Central memory CD4-positive, alpha-beta T cell (primary cell): ENCODE measurements at regions not wholly inside any gene's neighbourhood (a gene's known extent, or its start where the extent isn't known, plus 50 kb on each side); places are given as distances from the start of the nearest gene placed in this dataset.

Source experiments
- DNase-seq: peaks from one replicate; pipeline ENCODE4 v3.0.0; 2022

DNA sequence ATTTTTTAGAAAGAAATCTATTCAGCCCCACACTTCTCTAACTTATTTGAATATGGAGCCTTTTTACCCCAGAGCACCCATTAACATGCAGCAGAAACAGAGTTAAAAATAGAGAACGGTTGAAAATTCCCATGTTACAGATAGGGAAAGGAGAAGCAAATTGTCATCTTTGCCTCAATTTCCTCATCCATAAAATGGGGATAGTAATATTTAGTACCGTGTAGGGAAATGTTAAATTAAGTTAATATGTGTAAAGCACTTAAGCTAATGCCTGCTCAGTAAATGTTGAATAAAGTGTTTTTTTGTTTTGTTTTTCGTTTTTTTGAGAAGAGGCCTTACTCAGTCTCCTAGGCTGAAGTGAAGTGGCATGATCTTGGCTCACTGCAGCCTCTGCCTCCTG, 50.3 kb downstream of the NAV1 start:
- no peak for DNase-seq

GRCh38 chr1:201590474-201590873, 51.5 kb downstream of the NAV1 start:
- DNase-seq, result no peak

DNA sequence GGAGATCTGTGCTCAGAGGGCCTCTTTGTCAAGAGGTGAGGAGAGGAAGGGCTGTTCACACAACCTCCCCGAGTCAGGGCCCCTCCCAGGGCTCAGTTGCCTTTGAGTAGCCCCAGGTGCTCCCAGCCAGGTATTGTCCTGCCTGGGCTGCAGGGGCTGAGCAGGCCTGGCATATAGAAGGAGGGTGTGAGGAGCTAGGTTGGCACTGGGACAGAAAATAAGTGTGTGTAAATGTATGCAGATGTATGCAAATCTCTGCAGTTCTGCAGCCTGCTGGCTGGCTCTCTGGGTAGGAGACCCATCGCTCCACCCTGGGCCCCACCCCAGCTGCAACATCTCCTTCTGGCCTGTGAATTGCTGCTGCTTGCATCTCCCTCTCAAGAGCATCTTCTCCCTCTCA, 52.4 kb downstream of the NAV1 start:
- no peak for DNase-seq

GRCh38 chr1:201591981-201592380, 53.1 kb downstream of the NAV1 start:
- no peak for DNase-seq

DNA sequence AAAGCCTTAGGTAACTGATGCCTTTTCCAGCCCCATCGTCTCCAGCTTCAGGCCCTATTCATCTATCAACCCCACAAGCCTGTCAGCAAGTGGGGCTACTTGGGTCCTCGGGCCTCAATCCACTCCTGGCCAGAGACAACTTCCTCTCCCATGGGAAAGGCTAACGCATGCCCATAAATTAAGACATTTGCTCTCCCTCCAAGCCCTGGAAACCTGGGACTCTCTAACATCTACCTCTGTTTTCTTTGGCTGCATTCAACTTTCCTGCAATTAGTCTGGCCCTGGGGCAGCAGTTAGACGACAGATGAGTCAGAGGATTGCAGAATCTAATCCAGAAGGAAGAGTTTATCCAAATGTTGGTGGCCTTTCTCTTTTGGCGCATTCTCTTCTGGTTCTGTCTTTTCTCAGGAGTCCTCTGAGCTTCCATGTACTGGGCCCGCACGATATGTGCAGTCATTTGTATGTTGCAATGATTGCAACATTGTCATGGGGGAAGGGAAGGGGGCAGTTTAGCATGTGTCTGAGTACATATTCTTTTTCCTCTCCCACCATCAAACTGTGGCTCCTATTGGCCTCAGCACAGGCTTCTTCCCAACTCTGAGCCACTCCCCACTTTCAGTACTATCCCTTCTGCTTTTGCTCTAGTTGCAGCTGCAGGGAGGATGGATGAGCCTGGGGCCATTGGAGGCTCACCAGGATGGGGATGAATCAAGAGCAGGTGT, 54.4 kb downstream of the NAV1 start:
- DNase-seq, result no peak

GRCh38 chr1:201594575-201595245, 55.8 kb downstream of the NAV1 start:
- no peak for DNase-seq

GRCh38 chr1:201595381-201595780, 56.5 kb downstream of the NAV1 start:
- DNase-seq, result no peak

- DNase-seq, result no peak
Measured at GRCh38 chr1:201596101-201596868, 57.4 kb downstream of the NAV1 start.

- DNase-seq, result no peak
Measured at GRCh38 chr1:201597551-201598230, 58.8 kb downstream of the NAV1 start.

DNA sequence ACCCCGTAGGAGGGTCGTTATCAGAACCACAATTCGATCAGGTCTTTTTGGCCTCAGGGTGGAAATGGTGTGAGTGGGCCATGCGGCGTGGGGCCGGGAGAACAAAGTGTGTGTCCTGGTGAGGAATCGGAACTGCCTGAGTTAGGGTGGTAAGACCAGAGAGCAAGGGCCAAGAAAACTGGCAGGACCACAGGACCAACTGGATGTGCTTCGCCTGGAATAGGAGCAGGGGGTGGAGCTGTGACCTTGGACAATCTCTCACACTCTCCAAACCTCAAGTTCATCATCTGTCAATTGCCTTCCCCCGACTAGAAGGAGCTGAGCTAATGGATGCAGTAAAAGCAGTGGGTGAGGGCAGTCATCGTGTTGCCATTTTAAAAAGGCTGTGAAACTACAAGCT, 59.5 kb downstream of the NAV1 start:
- no peak for DNase-seq

DNA sequence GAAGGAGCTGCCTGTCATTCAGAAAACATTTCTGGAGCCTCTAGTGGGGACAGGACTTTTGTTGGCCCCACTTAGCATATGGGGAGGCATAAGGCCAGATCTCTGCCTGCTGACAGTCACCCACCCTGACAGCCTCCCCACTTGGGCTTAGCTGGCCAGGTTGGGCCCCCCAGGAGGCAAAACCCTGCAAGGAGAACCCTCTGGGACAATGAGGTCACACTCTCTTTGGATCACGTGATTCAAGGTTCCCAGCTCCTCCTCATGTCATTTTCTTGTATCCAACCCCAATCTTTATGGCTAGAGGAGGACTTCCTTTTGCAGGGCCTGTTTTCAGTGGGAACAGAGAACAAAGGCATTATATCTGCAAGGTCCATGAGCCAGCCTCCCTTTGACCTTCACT, 60.0 kb downstream of the NAV1 start:
- DNase-seq, result no peak

DNA sequence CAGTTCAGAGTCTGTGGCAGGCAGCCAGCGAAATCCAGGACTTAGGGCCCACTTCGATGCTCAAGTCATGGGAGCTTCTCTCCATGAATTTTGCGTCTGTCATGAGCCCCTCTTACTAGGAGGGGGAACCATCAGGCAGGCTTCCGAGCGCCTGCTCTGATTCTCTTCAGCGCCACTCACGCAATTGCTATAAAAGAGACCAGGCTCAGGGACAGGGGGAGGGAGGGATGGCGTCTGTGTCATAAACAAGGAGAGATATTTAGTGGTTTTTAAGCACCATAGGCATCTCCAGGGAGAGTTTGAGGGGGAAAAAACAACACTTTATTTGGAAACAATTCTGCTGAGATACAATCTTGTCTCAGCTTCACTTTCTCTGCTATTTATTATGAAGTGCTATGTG, 60.6 kb downstream of the NAV1 start:
- no peak for DNase-seq

DNA sequence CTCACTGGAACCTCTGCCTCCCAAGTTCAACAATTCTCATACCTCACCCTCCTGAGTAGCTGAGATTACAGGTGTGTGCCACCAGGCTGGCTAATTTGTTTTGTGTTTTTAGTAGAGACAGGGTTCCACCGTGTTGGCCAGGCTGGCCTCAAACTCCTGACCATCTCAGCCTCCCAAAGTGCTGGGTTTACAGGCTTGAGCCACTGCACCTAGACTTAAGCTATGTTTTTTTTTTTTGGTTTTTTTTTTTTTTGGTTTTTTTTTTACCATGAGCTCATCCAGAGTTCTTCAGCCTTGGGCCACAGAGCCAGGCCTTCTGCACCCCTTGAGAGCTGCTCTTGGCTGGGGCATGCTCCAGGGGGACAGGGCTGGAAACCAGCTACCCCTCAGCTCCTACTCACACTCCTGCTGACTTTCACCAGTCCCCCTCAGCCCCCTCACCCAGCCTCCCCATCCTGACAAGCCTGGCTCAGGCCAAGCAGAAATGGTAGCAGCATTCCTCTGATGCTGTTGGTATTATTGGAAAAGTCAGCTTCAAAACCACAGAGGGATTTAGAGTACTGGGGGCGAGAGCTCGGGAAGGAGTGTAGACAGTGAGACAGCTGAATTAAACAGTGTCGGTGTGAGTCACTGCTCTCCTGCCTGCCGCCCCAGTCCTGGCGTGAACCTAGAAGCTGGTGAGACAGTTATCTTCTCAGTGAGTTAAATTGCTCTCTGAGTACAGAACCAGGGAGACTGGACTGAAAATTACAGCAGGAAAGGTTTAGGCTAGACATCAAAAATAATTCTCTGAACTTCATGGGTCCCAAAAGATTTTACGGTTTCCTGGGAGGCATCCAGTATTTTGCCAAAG, 63.7 kb downstream of the NAV1 start:
- no peak for DNase-seq

DNA sequence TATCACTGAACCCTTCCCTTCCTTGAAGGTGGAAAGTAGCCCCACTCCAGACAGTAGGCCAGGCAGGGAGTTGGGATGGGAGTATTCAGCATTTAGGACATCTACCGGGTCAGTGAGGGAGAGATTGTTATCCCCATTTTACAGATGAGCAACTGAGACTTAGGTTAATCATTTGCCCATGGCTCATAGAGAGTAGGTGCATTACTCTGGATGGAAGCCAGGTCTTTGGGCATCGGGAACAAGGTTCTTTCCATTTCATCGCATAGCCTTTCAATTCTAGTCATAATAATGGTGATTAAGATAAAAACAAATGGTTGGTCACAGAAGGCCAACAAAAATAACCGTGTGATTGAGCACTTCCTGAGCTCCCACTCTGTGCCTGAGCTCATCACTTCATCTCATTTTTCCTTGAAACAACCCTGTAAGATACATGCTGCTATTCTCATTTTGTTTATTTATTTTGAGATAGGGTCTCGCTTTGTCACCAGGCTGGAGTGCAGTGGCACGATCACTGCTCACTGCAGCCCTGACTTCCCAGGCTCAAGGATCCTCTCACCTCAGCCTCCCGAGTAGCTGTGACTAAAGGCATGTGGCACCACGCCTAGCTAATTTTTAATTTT, 64.8 kb downstream of the NAV1 start:
- DNase-seq, result no peak

- DNase-seq, result no peak
Measured at GRCh38 chr1:201605385-201606010, 66.6 kb downstream of the NAV1 start.

GRCh38 chr1:201606096-201606495, 67.2 kb downstream of the NAV1 start:
- no peak for DNase-seq

DNA sequence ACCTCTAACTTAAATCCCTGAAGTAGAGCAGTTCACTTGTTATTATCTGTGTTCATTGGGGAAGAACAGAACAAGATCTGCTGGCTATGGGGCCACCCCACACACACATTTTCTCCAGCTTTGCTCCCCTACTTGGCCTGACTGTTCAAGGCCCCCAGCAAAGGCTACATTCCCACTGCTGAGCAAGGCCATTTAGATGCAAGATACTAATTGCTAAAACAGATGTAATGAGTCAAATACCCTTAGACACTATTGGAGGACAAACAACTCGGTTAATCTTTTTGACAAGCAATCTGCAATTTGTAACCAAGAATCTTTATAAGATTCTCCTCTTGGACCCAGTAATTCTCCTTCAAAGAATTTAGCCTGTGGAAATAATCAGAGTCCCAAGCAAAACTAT, 67.7 kb downstream of the NAV1 start:
- no peak for DNase-seq

GRCh38 chr1:201608635-201609395, 69.9 kb downstream of the NAV1 start:
- no peak for DNase-seq

DNA sequence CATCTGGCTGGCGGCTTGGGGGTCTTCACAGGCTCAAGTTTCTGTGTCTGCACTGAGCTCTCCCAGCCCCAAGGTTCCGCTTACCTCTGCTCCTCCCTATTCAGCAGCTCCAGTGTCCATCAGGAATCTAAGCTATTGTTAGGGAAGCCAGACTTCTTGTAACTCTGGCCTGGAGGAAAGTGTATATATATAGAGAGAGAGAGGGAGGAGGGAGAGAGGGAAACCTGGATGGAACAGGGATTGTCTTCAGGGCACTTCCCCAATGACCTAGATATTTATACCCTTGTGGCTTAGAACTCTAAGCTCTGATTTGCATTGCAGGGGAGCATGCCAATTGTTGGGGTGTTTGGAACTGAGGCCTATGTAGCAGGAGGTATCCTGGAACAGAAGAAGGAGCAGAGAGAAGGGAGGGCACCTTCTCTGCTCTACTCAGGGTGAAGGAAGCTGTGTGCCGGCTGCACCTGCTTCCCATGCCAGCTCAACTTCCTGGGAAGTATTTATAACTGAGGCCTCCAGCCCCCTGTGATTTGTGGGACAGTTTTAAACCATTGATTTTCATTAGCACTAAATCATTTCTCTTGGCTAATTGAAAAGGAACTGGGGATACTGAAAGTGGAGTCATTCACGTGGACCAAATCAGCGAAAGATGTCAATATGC, 70.9 kb downstream of the NAV1 start:
- DNase-seq, result no peak

- DNase-seq, result no peak
Measured at GRCh38 chr1:201610858-201611257, 71.9 kb downstream of the NAV1 start.
